Body of pancreas (tissue), 4 donors: ENCODE measurements at regions not wholly inside any gene's neighbourhood (a gene's known extent, or its start where the extent isn't known, plus 50 kb on each side); places are given as distances from the start of the nearest gene placed in this dataset.

Experiments
- ATAC-seq: fragments of 150-250 bp; one replicate; pipeline ENCODE4 v1.9.1; 2016
- DNase-seq, 4 donors: peaks; one replicate each; pipeline ENCODE4 v3.0.0-alpha.2; 2019
- H3K27ac ChIP-seq, 4 donors: fragments of 200-600 bp; sonication (generic); 1 replicate in 3 of 4; 2 replicates in 1 of 4; pipeline versions ENCODE4 v1.5.1 to v1.6.1; 2016 to 2019; ENCODE audit warnings: mild to moderate bottlenecking in 1 of 4, mixed read lengths in 1 of 4, moderate library complexity in 1 of 4
- H3K27me3 ChIP-seq, 2 donors: fragments of 200-600 bp; sonication (generic); one replicate each; pipeline ENCODE4 v1.6.0; 2016; ENCODE audit warnings: mild to moderate bottlenecking in 1 of 2
- H3K36me3 ChIP-seq, 2 donors: fragments of 200-600 bp; sonication (generic); replicated peaks in 1 of 2; 2 replicates each; pipeline ENCODE4 v1.5.1; 2016; ENCODE audit warnings: low read depth in 2 of 2; ENCODE audit not compliant: insufficient read depth in 1 of 2
- H3K4me1 ChIP-seq: fragments of 200-600 bp; sonication (generic); one replicate; pipeline ENCODE4 v1.6.0; 2016
- H3K4me3 ChIP-seq, 2 donors: fragments of 200-600 bp; sonication (generic); 1 replicate in 1 of 2; 2 replicates in 1 of 2; pipeline ENCODE4 v1.5.1; 2016 to 2019
- H3K9me3 ChIP-seq, 3 donors: fragments of 200-600 bp; sonication (generic); 1 replicate in 2 of 3; 2 replicates in 1 of 3; pipeline ENCODE4 v1.5.1; 2016
- CTCF ChIP-seq, 7 experiments: fragments of 450-650 bp in 4 of 7; fragments of 200-600 bp in 3 of 7; sonication (generic) in 3 of 7; IDR thresholded peaks; one replicate each; pipeline ENCODE4 v1.5.1; 2016 to 2019; ENCODE audit warnings: antibody characterized with exemption in 7 of 7
- POLR2A ChIP-seq, 3 donors: fragments of 450-650 bp; IDR thresholded peaks; one replicate each; pipeline ENCODE4 v1.6.1; 2016; ENCODE audit warnings: antibody characterized with exemption in 3 of 3, mild to moderate bottlenecking in 2 of 3
- WGBS, 2 donors: methylation state at CpG; one replicate each; pipeline ENCODE4 v1.1.5; 2017; 5-methylcytosine and 5-hydroxymethylcytosine counted together
- intact Hi-C: fragments of 100-400 bp; cut with DNase I; formaldehyde crosslinking; loops from one replicate; pipeline ENCODE4 v1.15.1; 2023

GRCh38 chr22:49645791-49646550, 181.7 kb downstream of the BRD1 start:
- intact Hi-C loops, result no loop called here
- peaks cover 0 to 8% of the 10 kb centered on the region in 2 donors for H3K27me3 ChIP-seq
- no peak overlapping the region for H3K27ac ChIP-seq
- WGBS, 2 donors, result 84 to 86% methylated on average over 12 to 13 of the region's 13 CpGs
- no peaks in the 10 kb centered on the region for H3K36me3 ChIP-seq
- H3K4me3 ChIP-seq, result no peak overlapping the region
- no peaks in the 10 kb centered on the region for H3K9me3 ChIP-seq
- ATAC-seq (no peak), DNase-seq (no peak)
- TF ChIP-seq CTCF (IDR thresholded peaks at IDR 0.05) (no peak), POLR2A (IDR thresholded peaks at IDR 0.05) (no peak)
- H3K4me1 ChIP-seq, result peaks cover 11% of the 10 kb centered on the region

- H3K27ac ChIP-seq, result no peak overlapping the region
- H3K4me1 ChIP-seq, result peaks cover 11% of the 10 kb centered on the region
- intact Hi-C loops, result no loop called here
- H3K4me3 ChIP-seq, result no peak overlapping the region
- H3K36me3 ChIP-seq, result no peaks in the 10 kb centered on the region
- ATAC-seq (no peak), DNase-seq (no peak)
- 85 to 87% methylated on average over 3 of the region's 3 CpGs for WGBS, 2 donors
- no peaks in the 10 kb centered on the region for H3K9me3 ChIP-seq
- H3K27me3 ChIP-seq, result peaks cover 0 to 6% of the 10 kb centered on the region in 2 donors
- TF ChIP-seq POLR2A (IDR thresholded peaks at IDR 0.05) (no peak), CTCF (IDR thresholded peaks at IDR 0.05) (no peak)
Measured at GRCh38 chr22:49645257-49645656, 182.4 kb downstream of the BRD1 start.

- H3K27ac ChIP-seq, result no peak overlapping the region
- TF ChIP-seq POLR2A (IDR thresholded peaks at IDR 0.05), result no peak
- no peak for TF ChIP-seq CTCF (IDR thresholded peaks at IDR 0.05)
- WGBS, 2 donors, result 75 to 90% methylated on average over 3 to 6 of the region's 6 CpGs
- DNase-seq (no peak), ATAC-seq (no peak)
- H3K36me3 ChIP-seq, result no peaks in the 10 kb centered on the region
- intact Hi-C loops, result no loop called here
- no peaks in the 10 kb centered on the region for H3K27me3 ChIP-seq
- H3K4me3 ChIP-seq, result no peak overlapping the region
- no peaks in the 10 kb centered on the region for H3K9me3 ChIP-seq
- peaks cover 11% of the 10 kb centered on the region for H3K4me1 ChIP-seq
Measured at GRCh38 chr22:49643998-49644397, 183.7 kb downstream of the BRD1 start.

- 94 to 95% methylated on average over 10 to 15 of the region's 16 CpGs for WGBS, 2 donors
- H3K4me1 ChIP-seq, result peaks cover 11% of the 10 kb centered on the region
- TF ChIP-seq CTCF (IDR thresholded peaks at IDR 0.05), result no peak
- no peak for TF ChIP-seq POLR2A (IDR thresholded peaks at IDR 0.05)
- H3K9me3 ChIP-seq, result no peaks in the 10 kb centered on the region
- H3K36me3 ChIP-seq, result no peaks in the 10 kb centered on the region
- intact Hi-C loops, result no loop called here
- no peaks in the 10 kb centered on the region for H3K27me3 ChIP-seq
- ATAC-seq (no peak), DNase-seq (no peak)
- no peak overlapping the region for H3K4me3 ChIP-seq
- no peak overlapping the region for H3K27ac ChIP-seq
Measured at GRCh38 chr22:49643466-49643865, 184.2 kb downstream of the BRD1 start.

- H3K9me3 ChIP-seq, result no peaks in the 10 kb centered on the region
- H3K4me1 ChIP-seq, result peaks cover 11% of the 10 kb centered on the region
- ATAC-seq, result no peak
- WGBS, 2 donors, result 0 to 75% methylated on average over 1 to 8 of the region's 8 CpGs
- intact Hi-C loops, result no loop called here
- H3K4me3 ChIP-seq, result no peak overlapping the region
- TF ChIP-seq CTCF (IDR thresholded peaks at IDR 0.05) (no peak), POLR2A (IDR thresholded peaks at IDR 0.05) (no peak)
- no peak for DNase-seq
- H3K27me3 ChIP-seq, result no peaks in the 10 kb centered on the region
- no peak overlapping the region for H3K27ac ChIP-seq
- H3K36me3 ChIP-seq, result no peaks in the 10 kb centered on the region
Measured at GRCh38 chr22:49642741-49643140, 184.9 kb downstream of the BRD1 start.
